IMR-90 (cell line): ENCODE measurements at regions not wholly inside any gene's neighbourhood (a gene's known extent, or its start where the extent isn't known, plus 50 kb on each side); places are given as distances from the start of the nearest gene placed in this dataset.

Source experiments
- ATAC-seq: fragments of 200-7000 bp; cut with Tn5 transposase; 2 replicates; pipeline ENCODE4 v1.9.1; 2020; ENCODE audit warnings: low read depth, mild to moderate bottlenecking, moderate library complexity
- BruUV-seq: library from RNA; stranded (reverse); fragments of 400-500 nt; replicated peaks from 2 replicates; lab custom pipeline; 2021; lab: Mats Ljungman, UMichigan
- CTCF ChIA-PET: fragments of 300-600 bp; formaldehyde crosslinking; extraction: SDS; loops from one replicate; lab custom pipeline; 2021; ENCODE audit warnings: antibody characterized with exemption; lab: Yijun Ruan, JAX
- POLR2A ChIA-PET: fragments of 300-600 bp; sonication (Branson Sonifier 250); formaldehyde crosslinking; loops from one replicate; lab custom pipeline; 2022; ENCODE audit warnings: antibody characterized with exemption; ENCODE audit not compliant: unreplicated experiment; lab: Charles Lee
- DNase-seq: peaks from one replicate; pipeline ENCODE4 v3.0.0; 2013
- H2AFZ ChIP-seq: replicated peaks from 2 replicates; pipeline ENCODE3; 2013; ENCODE audit warnings: low read length, mild to moderate bottlenecking; ENCODE audit not compliant: poor library complexity
- H2AK5ac ChIP-seq: 2 replicates; pipeline ENCODE4 v1.6.1; 2013; ENCODE audit warnings: low read depth, low read length, inconsistent platforms
- H2AK9ac ChIP-seq: replicated peaks from 2 replicates; pipeline ENCODE3; 2013; ENCODE audit warnings: mild to moderate bottlenecking, low read depth, low read length, moderate library complexity; ENCODE audit not compliant: poor library complexity
- H2BK120ac ChIP-seq: 2 replicates; pipeline ENCODE4 v1.6.1; 2013; ENCODE audit warnings: low read depth, low read length, inconsistent platforms
- H2BK15ac ChIP-seq: 3 replicates; pipeline ENCODE4 v1.6.1; 2013; ENCODE audit warnings: low read depth, low read length, inconsistent platforms
- H2BK20ac ChIP-seq: 2 replicates; pipeline ENCODE4 v1.6.1; 2013; ENCODE audit warnings: low read depth, mild to moderate bottlenecking, inconsistent platforms, low read length, moderate library complexity
- H2BK5ac ChIP-seq: 2 replicates; pipeline ENCODE4 v1.6.1; 2013; ENCODE audit warnings: mild to moderate bottlenecking, low read depth, low read length, inconsistent platforms; ENCODE audit not compliant: poor library complexity, severe bottlenecking
- H3K14ac ChIP-seq: replicated peaks from 2 replicates; pipeline ENCODE4 v1.6.1; 2013; ENCODE audit warnings: low read depth, low read length, inconsistent platforms
- H3K18ac ChIP-seq: 2 replicates; pipeline ENCODE4 v1.6.1; 2013; ENCODE audit warnings: low read depth, low read length, control low read depth
- H3K23ac ChIP-seq: 2 replicates; pipeline ENCODE4 v1.6.1; 2013; ENCODE audit warnings: low read depth, low read length, inconsistent platforms
- H3K27ac ChIP-seq: 2 replicates; pipeline ENCODE4 v1.5.1; 2013; ENCODE audit warnings: mild to moderate bottlenecking, control low read depth, low read length; ENCODE audit not compliant: insufficient read depth
- H3K27me3 ChIP-seq: 2 replicates; pipeline ENCODE4 v1.6.1; 2013; ENCODE audit warnings: low read length; ENCODE audit not compliant: control insufficient read depth, insufficient read depth
- H3K36me3 ChIP-seq: 2 replicates; pipeline ENCODE4 v1.6.1; 2013; ENCODE audit warnings: low read length, mixed read lengths; ENCODE audit not compliant: control insufficient read depth, insufficient read depth
- H3K4ac ChIP-seq: 2 replicates; pipeline ENCODE4 v1.6.1; 2013; ENCODE audit warnings: low read depth, low read length, inconsistent platforms
- H3K4me1 ChIP-seq: 2 replicates; pipeline ENCODE4 v1.6.1; 2013; ENCODE audit warnings: low read length, mixed read lengths; ENCODE audit not compliant: control insufficient read depth, insufficient read depth
- H3K4me2 ChIP-seq: 2 replicates; pipeline ENCODE4 v1.6.1; 2013; ENCODE audit warnings: low read depth, mild to moderate bottlenecking, control low read depth, low read length, moderate library complexity
- H3K4me3 ChIP-seq: 2 replicates; pipeline ENCODE4 v1.5.1; 2013; ENCODE audit warnings: low read depth, mild to moderate bottlenecking, control low read depth, low read length, moderate library complexity; ENCODE audit not compliant: insufficient read depth
- H3K56ac ChIP-seq: 2 replicates; pipeline ENCODE4 v1.6.1; 2013; ENCODE audit warnings: low read length, inconsistent platforms; ENCODE audit not compliant: insufficient read depth; ENCODE audit errors: extremely low read depth
- H3K79me1 ChIP-seq, 2 experiments: 2 replicates each; pipeline ENCODE4 v1.6.1; 2013; ENCODE audit warnings: low read length in 2 of 2, inconsistent platforms in 1 of 2, low read depth in 1 of 2
- H3K9ac ChIP-seq: 2 replicates; pipeline ENCODE4 v1.6.1; 2013; ENCODE audit warnings: low read depth, low read length, control low read depth
- H3K9me1 ChIP-seq: 2 replicates; pipeline ENCODE4 v1.6.1; 2013; ENCODE audit warnings: low read length, inconsistent platforms; ENCODE audit not compliant: insufficient read depth
- H3K9me3 ChIP-seq: 2 replicates; pipeline ENCODE4 v1.6.1; 2013; ENCODE audit warnings: low read length; ENCODE audit not compliant: control insufficient read depth, insufficient read depth
- H4K20me1 ChIP-seq: 2 replicates; pipeline ENCODE4 v1.6.1; 2013; ENCODE audit warnings: low read length, inconsistent platforms; ENCODE audit not compliant: insufficient read depth
- H4K5ac ChIP-seq: 2 replicates; pipeline ENCODE4 v1.6.1; 2013; ENCODE audit warnings: mild to moderate bottlenecking, low read depth, low read length, control low read depth
- H4K8ac ChIP-seq, 2 experiments: 2 replicates each; pipeline ENCODE4 v1.6.1; 2013; ENCODE audit warnings: low read depth in 2 of 2, low read length in 2 of 2, control low read depth in 1 of 2, inconsistent platforms in 1 of 2
- H4K91ac ChIP-seq: 2 replicates; pipeline ENCODE4 v1.6.1; 2013; ENCODE audit warnings: low read depth, low read length, inconsistent platforms; ENCODE audit not compliant: insufficient read depth
- BHLHE40 ChIP-seq: fragments of 150-350 bp; IDR thresholded peaks from 2 replicates; pipeline ENCODE4 v1.6.1; 2016; ENCODE audit warnings: mild to moderate bottlenecking, low read depth, low read length
- CEBPB ChIP-seq: IDR thresholded peaks from 2 replicates; pipeline ENCODE4 v1.6.1; 2012; ENCODE audit warnings: low read depth, low read length, improper control_type of control experiment
- CHD1 ChIP-seq: IDR thresholded peaks from 2 replicates; pipeline ENCODE4 v1.6.1; 2012; ENCODE audit warnings: low read depth, low read length, improper control_type of control experiment
- FOS ChIP-seq: fragments of 150-350 bp; IDR thresholded peaks from 2 replicates; pipeline ENCODE4 v1.6.1; 2016; ENCODE audit warnings: low read depth, low read length
- MAFK ChIP-seq: IDR thresholded peaks from 2 replicates; pipeline ENCODE4 v1.6.1; 2012; ENCODE audit warnings: low read depth, low read length, improper control_type of control experiment
- MAZ ChIP-seq: IDR thresholded peaks from 2 replicates; pipeline ENCODE4 v1.6.1; 2012; ENCODE audit warnings: low read depth, mild to moderate bottlenecking, low read length, improper control_type of control experiment, moderate library complexity, borderline replicate concordance
- MXI1 ChIP-seq: IDR thresholded peaks from 2 replicates; pipeline ENCODE4 v1.6.1; 2012; ENCODE audit warnings: low read depth, mild to moderate bottlenecking, low read length, moderate library complexity, borderline replicate concordance
- NFE2L2 ChIP-seq: fragments of 150-350 bp; IDR thresholded peaks from 2 replicates; pipeline ENCODE4 v1.6.1; 2016; ENCODE audit warnings: low read depth, mild to moderate bottlenecking, low read length
- POLR2A ChIP-seq: IDR thresholded peaks from 2 replicates; pipeline ENCODE4 v1.6.1; 2012; ENCODE audit warnings: mild to moderate bottlenecking, low read depth, low read length
- RAD21 ChIP-seq: IDR thresholded peaks from 2 replicates; pipeline ENCODE4 v1.6.1; 2012; ENCODE audit warnings: low read length, improper control_type of control experiment
- RCOR1 ChIP-seq: IDR thresholded peaks from 2 replicates; pipeline ENCODE4 v1.6.1; 2012; ENCODE audit warnings: mild to moderate bottlenecking, low read length, improper control_type of control experiment; ENCODE audit not compliant: insufficient replicate concordance
- RFX5 ChIP-seq: IDR thresholded peaks from 2 replicates; pipeline ENCODE4 v1.8.0; 2012; ENCODE audit warnings: low read depth, mild to moderate bottlenecking, low read length, moderate library complexity
- SMC3 ChIP-seq: fragments of 150-350 bp; IDR thresholded peaks from 2 replicates; pipeline ENCODE4 v1.6.1; 2016; ENCODE audit warnings: low read depth, mild to moderate bottlenecking, antibody characterized with exemption, low read length, moderate library complexity
- WGBS, 2 experiments: methylation state at CpG; one replicate each; pipeline versions ENCODE4 v1.1.5 to v1.1.7; 2013; ENCODE audit warnings: missing lambda C conversion rate in 2 of 2; ENCODE audit not compliant: insufficient read length in 1 of 2; ENCODE audit errors: extremely low coverage in 2 of 2; 5-methylcytosine and 5-hydroxymethylcytosine counted together
- dilution Hi-C: fragments of 300-500 bp; cut with HindIII; formaldehyde crosslinking; loops from one replicate; pipeline ENCODE4 v1.14.3; 2018; ENCODE audit warnings: low sequenced_read_pairs; ENCODE audit not compliant: unreplicated experiment
- in situ Hi-C: fragments of 300-500 bp; cut with MboI; formaldehyde crosslinking; loops from 3 replicates; pipeline ENCODE4 v1.14.3; 2019; ENCODE audit warnings: low sequenced_read_pairs, inconsistent platforms, mixed read lengths
- intact Hi-C: fragments of 100-400 bp; cut with micrococcal nuclease; formaldehyde crosslinking; loops from 2 replicates; pipeline ENCODE4 v1.10.0; 2022
- TF ChIP-seq, protein P1 (sequence below): fragments of 150-350 bp; IDR thresholded peaks from 2 replicates; pipeline ENCODE4 v1.6.1; 2017; ENCODE audit warnings: mild to moderate bottlenecking, antibody characterized with exemption, low read length, low read depth
- TF ChIP-seq, protein P2 (sequence below): conservative IDR thresholded peaks from 2 replicates; pipeline ENCODE4 v1.5.1; 2012; ENCODE audit warnings: mild to moderate bottlenecking, low read depth, low read length, improper control_type of control experiment
- TF ChIP-seq, protein P3 (sequence below): fragments of 150-350 bp; IDR thresholded peaks from 2 replicates; pipeline ENCODE4 v1.6.1; 2016; ENCODE audit warnings: low read depth, mild to moderate bottlenecking, low read length, moderate library complexity, borderline replicate concordance

GRCh38 chr4:53942712-53943111, 121.7 kb downstream of the CHIC2 start:
- ATAC-seq = no peak
- H3K27me3 ChIP-seq = no peaks in the 10 kb centered on the region
- in situ Hi-C loops = no loop called here
- H3K9me3 ChIP-seq = no peaks in the 10 kb centered on the region; the same call in 1 of the 2 replicates
- no peak overlapping the region for H2AFZ ChIP-seq
- H3K79me1 ChIP-seq = no peaks in the 10 kb centered on the region
- H4K5ac ChIP-seq = no peak overlapping the region
- ChIA-PET POLR2A (no interaction called here), CTCF (interaction anchor here (0.6 kb wide), 1 partner anchor 286 kb away, joined by 3 read pairs; the partner anchor contains the start of gene PDGFRA)
- H4K91ac ChIP-seq = no peak overlapping the region; the same call in 1 of the 2 replicates
- no peak overlapping the region for H3K18ac ChIP-seq
- no peak for DNase-seq
- intact Hi-C loops = no loop called here
- H3K9me1 ChIP-seq = no peaks in the 10 kb centered on the region
- H2BK20ac ChIP-seq = peak overlapping the region; percentile 32; the same call in 1 of the 2 replicates
- no peak overlapping the region for H3K27ac ChIP-seq
- H3K36me3 ChIP-seq = no peaks in the 10 kb centered on the region
- no TSS peak for BruUV-seq
- H2AK9ac ChIP-seq = no peak overlapping the region
- no peak overlapping the region for H3K4me3 ChIP-seq
- no CpG with 5 or more reads among the region's 3 CpGs for WGBS, 2 experiments
- H3K56ac ChIP-seq = no peak overlapping the region
- H2BK120ac ChIP-seq = peak overlapping the region; percentile 29; the same call in 1 of the 2 replicates
- no peak overlapping the region for H3K4me2 ChIP-seq
- no peak overlapping the region for H3K14ac ChIP-seq
- no peak overlapping the region for H2BK15ac ChIP-seq
- H3K4ac ChIP-seq = 0 out of 2 replicates have a peak overlapping the region, but pooled peaks have one; percentile 16
- no peak overlapping the region for H2AK5ac ChIP-seq
- no peak overlapping the region for H3K9ac ChIP-seq
- no peak overlapping the region for H3K23ac ChIP-seq
- no peak overlapping the region for H4K8ac ChIP-seq
- no peaks in the 10 kb centered on the region for H4K20me1 ChIP-seq
- TF ChIP-seq, protein P1, sequence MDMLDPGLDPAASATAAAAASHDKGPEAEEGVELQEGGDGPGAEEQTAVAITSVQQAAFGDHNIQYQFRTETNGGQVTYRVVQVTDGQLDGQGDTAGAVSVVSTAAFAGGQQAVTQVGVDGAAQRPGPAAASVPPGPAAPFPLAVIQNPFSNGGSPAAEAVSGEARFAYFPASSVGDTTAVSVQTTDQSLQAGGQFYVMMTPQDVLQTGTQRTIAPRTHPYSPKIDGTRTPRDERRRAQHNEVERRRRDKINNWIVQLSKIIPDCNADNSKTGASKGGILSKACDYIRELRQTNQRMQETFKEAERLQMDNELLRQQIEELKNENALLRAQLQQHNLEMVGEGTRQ = no peak
- no peak for TF ChIP-seq BHLHE40
- TF ChIP-seq, protein P2, sequence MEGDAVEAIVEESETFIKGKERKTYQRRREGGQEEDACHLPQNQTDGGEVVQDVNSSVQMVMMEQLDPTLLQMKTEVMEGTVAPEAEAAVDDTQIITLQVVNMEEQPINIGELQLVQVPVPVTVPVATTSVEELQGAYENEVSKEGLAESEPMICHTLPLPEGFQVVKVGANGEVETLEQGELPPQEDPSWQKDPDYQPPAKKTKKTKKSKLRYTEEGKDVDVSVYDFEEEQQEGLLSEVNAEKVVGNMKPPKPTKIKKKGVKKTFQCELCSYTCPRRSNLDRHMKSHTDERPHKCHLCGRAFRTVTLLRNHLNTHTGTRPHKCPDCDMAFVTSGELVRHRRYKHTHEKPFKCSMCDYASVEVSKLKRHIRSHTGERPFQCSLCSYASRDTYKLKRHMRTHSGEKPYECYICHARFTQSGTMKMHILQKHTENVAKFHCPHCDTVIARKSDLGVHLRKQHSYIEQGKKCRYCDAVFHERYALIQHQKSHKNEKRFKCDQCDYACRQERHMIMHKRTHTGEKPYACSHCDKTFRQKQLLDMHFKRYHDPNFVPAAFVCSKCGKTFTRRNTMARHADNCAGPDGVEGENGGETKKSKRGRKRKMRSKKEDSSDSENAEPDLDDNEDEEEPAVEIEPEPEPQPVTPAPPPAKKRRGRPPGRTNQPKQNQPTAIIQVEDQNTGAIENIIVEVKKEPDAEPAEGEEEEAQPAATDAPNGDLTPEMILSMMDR = no peak
- no peak for TF ChIP-seq CHD1
- TF ChIP-seq RAD21 = no peak
- TF ChIP-seq NFE2L2 = no peak
- no peak for TF ChIP-seq POLR2A
- no peak for TF ChIP-seq RCOR1
- no peak for TF ChIP-seq MAZ
- TF ChIP-seq, protein P3, sequence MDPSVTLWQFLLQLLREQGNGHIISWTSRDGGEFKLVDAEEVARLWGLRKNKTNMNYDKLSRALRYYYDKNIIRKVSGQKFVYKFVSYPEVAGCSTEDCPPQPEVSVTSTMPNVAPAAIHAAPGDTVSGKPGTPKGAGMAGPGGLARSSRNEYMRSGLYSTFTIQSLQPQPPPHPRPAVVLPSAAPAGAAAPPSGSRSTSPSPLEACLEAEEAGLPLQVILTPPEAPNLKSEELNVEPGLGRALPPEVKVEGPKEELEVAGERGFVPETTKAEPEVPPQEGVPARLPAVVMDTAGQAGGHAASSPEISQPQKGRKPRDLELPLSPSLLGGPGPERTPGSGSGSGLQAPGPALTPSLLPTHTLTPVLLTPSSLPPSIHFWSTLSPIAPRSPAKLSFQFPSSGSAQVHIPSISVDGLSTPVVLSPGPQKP = no peak
- TF ChIP-seq SMC3 = no peak
- TF ChIP-seq RFX5 = no peak
- TF ChIP-seq CEBPB = no peak
- TF ChIP-seq MAFK = no peak
- no peak for TF ChIP-seq FOS
- TF ChIP-seq MXI1 = no peak
- dilution Hi-C loops = no loop called here
- H3K4me1 ChIP-seq = peaks cover 3% of the 10 kb centered on the region; the same call in 1 of the 2 replicates
- H2BK5ac ChIP-seq = no peak overlapping the region
